DOHH2 (cell line): ENCODE measurements at regions not wholly inside any gene's neighbourhood (a gene's known extent, or its start where the extent isn't known, plus 50 kb on each side); places are given as distances from the start of the nearest gene placed in this dataset.

Experiments
- H3F3A ChIP-seq: fragments of 200-600 bp; sonication (generic), shearing (Covaris generic); 2 replicates; pipeline ENCODE4 v1.6.0; 2016; ENCODE audit warnings: antibody characterized with exemption, mild to moderate bottlenecking; ENCODE audit not compliant: control insufficient read depth, insufficient read depth
- H3K27ac ChIP-seq: fragments of 200-600 bp; sonication (generic); 2 replicates; pipeline ENCODE4 v1.5.1; 2014; ENCODE audit warnings: low read depth, mild to moderate bottlenecking, low read length, moderate library complexity
- H3K27me3 ChIP-seq: fragments of 200-600 bp; sonication (generic); 2 replicates; pipeline ENCODE4 v1.6.1; 2014; ENCODE audit warnings: mild to moderate bottlenecking, low read length, mixed read lengths; ENCODE audit not compliant: control insufficient read depth
- H3K36me3 ChIP-seq: fragments of 200-600 bp; sonication (generic); 2 replicates; pipeline ENCODE4 v1.6.1; 2014; ENCODE audit warnings: mild to moderate bottlenecking, low read length, moderate library complexity, mixed read lengths; ENCODE audit not compliant: control insufficient read depth
- H3K4me1 ChIP-seq: fragments of 200-600 bp; sonication (generic); 2 replicates; pipeline ENCODE4 v1.6.1; 2014; ENCODE audit warnings: mild to moderate bottlenecking, low read length, mixed read lengths; ENCODE audit not compliant: control insufficient read depth
- H3K4me2 ChIP-seq: fragments of 200-600 bp; sonication (generic); 2 replicates; pipeline ENCODE4 v1.6.0; 2014; ENCODE audit warnings: mild to moderate bottlenecking, low read length, moderate library complexity
- H3K4me3 ChIP-seq: fragments of 200-600 bp; sonication (generic); 2 replicates; pipeline ENCODE4 v1.5.1; 2014; ENCODE audit warnings: mild to moderate bottlenecking, low read length, mixed read lengths
- H3K79me2 ChIP-seq: fragments of 200-600 bp; sonication (generic); 2 replicates; pipeline ENCODE4 v1.6.1; 2014; ENCODE audit warnings: mild to moderate bottlenecking, low read length, mixed read lengths; ENCODE audit not compliant: control insufficient read depth
- H3K9me2 ChIP-seq: fragments of 200-600 bp; sonication (generic); replicated peaks from 2 replicates; pipeline ENCODE4 v1.6.1; 2014; ENCODE audit warnings: mild to moderate bottlenecking, low read length, mixed read lengths; ENCODE audit not compliant: control insufficient read depth
- H3K9me3 ChIP-seq: fragments of 200-600 bp; sonication (generic); 2 replicates; pipeline ENCODE4 v1.6.1; 2014; ENCODE audit warnings: antibody characterized with exemption, low read length, mixed read lengths; ENCODE audit not compliant: control insufficient read depth, insufficient read depth
- H4K20me1 ChIP-seq: fragments of 200-600 bp; sonication (generic); 2 replicates; pipeline ENCODE4 v1.6.0; 2014; ENCODE audit warnings: low read depth, mild to moderate bottlenecking, antibody characterized with exemption, low read length, moderate library complexity; ENCODE audit not compliant: control insufficient read depth, insufficient read depth
- CTCF ChIP-seq: fragments of 200-600 bp; sonication (generic); IDR thresholded peaks from one replicate; pipeline ENCODE4 v1.5.1; 2014; ENCODE audit warnings: antibody characterized with exemption, mild to moderate bottlenecking, low read depth, low read length; ENCODE audit not compliant: poor library complexity, severe bottlenecking
- EZH2phosphoT487 ChIP-seq: fragments of 200-600 bp; sonication (generic); IDR thresholded peaks from 2 replicates; pipeline ENCODE4 v1.6.1; 2017; ENCODE audit warnings: borderline replicate concordance, mild to moderate bottlenecking, antibody characterized with exemption, low read length, moderate library complexity, mixed read lengths

- Histone ChIP-seq H3K9me3 (no peaks in the 10 kb centered on the region), H3K36me3 (no peaks in the 10 kb centered on the region), H3F3A (no peaks in the 10 kb centered on the region), H3K27ac (no peak overlapping the region), H3K4me1 (no peaks in the 10 kb centered on the region), H3K79me2 (no peaks in the 10 kb centered on the region), H3K27me3 (peaks cover 9% of the 10 kb centered on the region), H3K4me2 (no peak overlapping the region), H4K20me1 (no peaks in the 10 kb centered on the region), H3K4me3 (no peak overlapping the region), H3K9me2 (no peaks in the 10 kb centered on the region)
- TF ChIP-seq CTCF (no peak), EZH2phosphoT487 (no peak)
Observed at GRCh38 chr9:134971196-134971595, 53.5 kb upstream of the FCN1 start.

- peaks cover 9% of the 10 kb centered on the region for H3K27me3 ChIP-seq
- no peaks in the 10 kb centered on the region for H3K4me1 ChIP-seq
- no peaks in the 10 kb centered on the region for H3F3A ChIP-seq
- H3K36me3 ChIP-seq: no peaks in the 10 kb centered on the region
- H4K20me1 ChIP-seq: no peaks in the 10 kb centered on the region
- TF ChIP-seq CTCF: no peak
- no peak for TF ChIP-seq EZH2phosphoT487
- no peaks in the 10 kb centered on the region for H3K79me2 ChIP-seq
- H3K4me3 ChIP-seq: no peak overlapping the region
- H3K27ac ChIP-seq: no peak overlapping the region
- no peaks in the 10 kb centered on the region for H3K9me2 ChIP-seq
- no peak overlapping the region for H3K4me2 ChIP-seq
- H3K9me3 ChIP-seq: no peaks in the 10 kb centered on the region
Observed at GRCh38 chr9:134971696-134972095, 54.0 kb upstream of the FCN1 start.

GRCh38 chr9:134972140-134972539 lies 54.4 kb upstream of the FCN1 start:
- H3K27ac ChIP-seq: no peak overlapping the region
- H3F3A ChIP-seq: no peaks in the 10 kb centered on the region
- no peaks in the 10 kb centered on the region for H4K20me1 ChIP-seq
- no peak for TF ChIP-seq CTCF
- no peak for TF ChIP-seq EZH2phosphoT487
- H3K9me2 ChIP-seq: no peaks in the 10 kb centered on the region
- H3K9me3 ChIP-seq: no peaks in the 10 kb centered on the region
- H3K4me2 ChIP-seq: no peak overlapping the region
- peaks cover 9% of the 10 kb centered on the region for H3K27me3 ChIP-seq
- no peaks in the 10 kb centered on the region for H3K4me1 ChIP-seq
- H3K4me3 ChIP-seq: no peak overlapping the region
- no peaks in the 10 kb centered on the region for H3K79me2 ChIP-seq
- no peaks in the 10 kb centered on the region for H3K36me3 ChIP-seq

- no peaks in the 10 kb centered on the region for H3K4me1 ChIP-seq
- no peaks in the 10 kb centered on the region for H4K20me1 ChIP-seq
- H3F3A ChIP-seq: no peaks in the 10 kb centered on the region
- no peaks in the 10 kb centered on the region for H3K79me2 ChIP-seq
- peaks cover 9% of the 10 kb centered on the region for H3K27me3 ChIP-seq
- H3K4me3 ChIP-seq: no peak overlapping the region
- no peak overlapping the region for H3K4me2 ChIP-seq
- no peaks in the 10 kb centered on the region for H3K9me3 ChIP-seq
- TF ChIP-seq EZH2phosphoT487 (no peak), CTCF (no peak)
- H3K27ac ChIP-seq: no peak overlapping the region
- no peaks in the 10 kb centered on the region for H3K36me3 ChIP-seq
- H3K9me2 ChIP-seq: no peaks in the 10 kb centered on the region
Observed at GRCh38 chr9:134975253-134975652, 57.5 kb upstream of the FCN1 start.
